GM12892 (cell line): ENCODE measurements at regions not wholly inside any gene's neighbourhood (a gene's known extent, or its start where the extent isn't known, plus 50 kb on each side); places are given as distances from the start of the nearest gene placed in this dataset.

ENCODE experiments used
- POLR2A ChIP-seq: IDR thresholded peaks from 2 replicates; pipeline ENCODE4 v1.6.1; 2011; ENCODE audit warnings: low read depth, low read length, control low read depth
- POLR2AphosphoS5 ChIP-seq: IDR thresholded peaks from 2 replicates; pipeline ENCODE4 v1.6.1; 2011; ENCODE audit warnings: low read depth, low read length, control low read depth
- TAF1 ChIP-seq: IDR thresholded peaks from 2 replicates; pipeline ENCODE4 v1.6.1; 2011; ENCODE audit warnings: low read depth, mild to moderate bottlenecking, control low read depth, low read length, borderline replicate concordance

- no peak for TF ChIP-seq POLR2A
- TF ChIP-seq POLR2AphosphoS5: no peak
- no peak for TF ChIP-seq TAF1
These were observed 197.8 kb upstream of the ANKRD50 start for GRCh38 chr4:124910327-124910726.
